Thyroid gland (tissue), 4 donors: ENCODE measurements at regions not wholly inside any gene's neighbourhood (a gene's known extent, or its start where the extent isn't known, plus 50 kb on each side); places are given as distances from the start of the nearest gene placed in this dataset.

ENCODE experiments used
- DNase-seq, 2 donors: peaks; one replicate each; pipeline ENCODE4 v3.0.0-alpha.2; 2019
- H3K27ac ChIP-seq, 3 donors: fragments of 200-600 bp; sonication (generic); 1 replicate in 2 of 3; 2 replicates in 1 of 3; pipeline ENCODE4 v1.5.1; 2016 to 2019; ENCODE audit warnings: mild to moderate bottlenecking in 1 of 3, moderate library complexity in 1 of 3
- H3K27me3 ChIP-seq: fragments of 200-600 bp; sonication (generic); one replicate; pipeline ENCODE4 v1.5.1; 2019
- H3K36me3 ChIP-seq, 2 donors: fragments of 200-600 bp; sonication (generic); one replicate each; pipeline ENCODE4 v1.5.1; 2016 to 2019
- H3K4me1 ChIP-seq, 2 donors: fragments of 200-600 bp; sonication (generic); one replicate each; pipeline ENCODE4 v1.5.1; 2017 to 2019
- H3K4me3 ChIP-seq, 3 donors: fragments of 200-600 bp; sonication (generic); replicated peaks in 1 of 3; 1 replicate in 2 of 3; 2 replicates in 1 of 3; pipeline ENCODE4 v1.5.1; 2016; ENCODE audit warnings: mild to moderate bottlenecking in 1 of 3
- H3K9me3 ChIP-seq: fragments of 200-600 bp; sonication (generic); one replicate; pipeline ENCODE4 v1.5.1; 2017
- POLR2A ChIP-seq, 2 donors: fragments of 450-650 bp; IDR thresholded peaks; one replicate each; pipeline ENCODE4 v1.6.1; 2017; ENCODE audit warnings: antibody characterized with exemption in 2 of 2, mild to moderate bottlenecking in 2 of 2, moderate library complexity in 1 of 2
- WGBS, 2 donors: methylation state at CpG; one replicate each; pipeline ENCODE4 v1.1.5; 2017; 5-methylcytosine and 5-hydroxymethylcytosine counted together
- intact Hi-C: fragments of 100-400 bp; cut with DNase I; formaldehyde crosslinking; loops from one replicate; pipeline ENCODE4 v1.15.1; 2023
- TF ChIP-seq, protein P1 (sequence below), 6 experiments: fragments of 200-600 bp in 3 of 6; fragments of 450-650 bp in 3 of 6; sonication (generic) in 3 of 6; IDR thresholded peaks; one replicate each; pipeline ENCODE4 v1.5.1; 2016 to 2019; ENCODE audit warnings: antibody characterized with exemption in 6 of 6, mild to moderate bottlenecking in 2 of 6, inconsistent platforms in 1 of 6, moderate library complexity in 1 of 6

DNA sequence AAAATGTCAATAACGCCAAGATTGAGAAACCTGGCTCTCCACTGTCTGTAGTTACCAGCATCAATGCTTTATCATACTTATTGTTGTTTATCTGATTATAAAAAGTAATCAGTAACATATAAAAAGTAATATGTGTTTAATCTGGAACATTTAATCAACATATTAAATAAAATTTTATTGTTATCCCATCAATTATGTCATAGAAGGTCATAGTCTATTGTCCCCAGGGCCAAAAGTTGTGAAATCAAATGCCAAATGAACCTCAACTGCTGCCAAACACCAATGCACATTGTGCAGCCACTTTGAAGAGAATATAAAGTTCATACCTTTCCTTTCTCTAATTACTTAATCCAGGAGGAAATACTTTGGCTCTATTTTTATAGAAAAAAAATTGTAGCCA is 106.6 kb downstream of the EOMES start:
- 98% methylated on average over 1 of the region's 1 CpG for WGBS, 2 donors
- no peak overlapping the region for H3K27ac ChIP-seq
- intact Hi-C loops = no loop called here

DNA sequence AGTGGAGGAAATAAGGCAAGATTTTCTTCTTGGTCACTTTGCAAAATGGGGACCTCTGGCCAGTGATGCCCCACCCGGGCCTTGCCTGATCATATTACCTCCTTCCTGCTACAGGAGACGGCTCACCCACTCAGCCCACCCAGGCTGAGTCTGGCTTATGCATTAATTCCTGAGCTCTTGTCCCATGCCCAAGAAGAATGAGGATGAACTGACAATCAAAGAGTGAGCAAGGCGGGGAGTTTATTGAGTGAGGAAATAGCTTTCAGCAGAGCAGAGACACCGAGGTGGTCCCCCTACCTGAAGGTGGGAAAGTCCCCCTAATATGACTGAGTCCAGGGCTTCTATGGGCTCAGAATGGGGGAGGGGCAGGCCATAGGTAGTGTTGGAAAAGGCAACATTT is 107.5 kb downstream of the EOMES start:
- WGBS, 2 donors = 85 to 95% methylated on average over 4 of the region's 4 CpGs
- DNase-seq = no peak
- Histone ChIP-seq H3K4me3 (no peak overlapping the region), H3K9me3 (no peaks in the 10 kb centered on the region), H3K4me1 (no peaks in the 10 kb centered on the region), H3K27ac (no peak overlapping the region), H3K27me3 (no peaks in the 10 kb centered on the region), H3K36me3 (no peaks in the 10 kb centered on the region)
- intact Hi-C loops = no loop called here
- TF ChIP-seq POLR2A (IDR thresholded peaks at IDR 0.05) = no peak
- TF ChIP-seq, protein P1, sequence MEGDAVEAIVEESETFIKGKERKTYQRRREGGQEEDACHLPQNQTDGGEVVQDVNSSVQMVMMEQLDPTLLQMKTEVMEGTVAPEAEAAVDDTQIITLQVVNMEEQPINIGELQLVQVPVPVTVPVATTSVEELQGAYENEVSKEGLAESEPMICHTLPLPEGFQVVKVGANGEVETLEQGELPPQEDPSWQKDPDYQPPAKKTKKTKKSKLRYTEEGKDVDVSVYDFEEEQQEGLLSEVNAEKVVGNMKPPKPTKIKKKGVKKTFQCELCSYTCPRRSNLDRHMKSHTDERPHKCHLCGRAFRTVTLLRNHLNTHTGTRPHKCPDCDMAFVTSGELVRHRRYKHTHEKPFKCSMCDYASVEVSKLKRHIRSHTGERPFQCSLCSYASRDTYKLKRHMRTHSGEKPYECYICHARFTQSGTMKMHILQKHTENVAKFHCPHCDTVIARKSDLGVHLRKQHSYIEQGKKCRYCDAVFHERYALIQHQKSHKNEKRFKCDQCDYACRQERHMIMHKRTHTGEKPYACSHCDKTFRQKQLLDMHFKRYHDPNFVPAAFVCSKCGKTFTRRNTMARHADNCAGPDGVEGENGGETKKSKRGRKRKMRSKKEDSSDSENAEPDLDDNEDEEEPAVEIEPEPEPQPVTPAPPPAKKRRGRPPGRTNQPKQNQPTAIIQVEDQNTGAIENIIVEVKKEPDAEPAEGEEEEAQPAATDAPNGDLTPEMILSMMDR (IDR thresholded peaks at IDR 0.05) = no peak

More for the DNA sequence above, 106.6 kb downstream of the EOMES start:
- no peak overlapping the region for H3K4me3 ChIP-seq
- no peak for DNase-seq
- no peaks in the 10 kb centered on the region for H3K27me3 ChIP-seq
- no peak for TF ChIP-seq POLR2A (IDR thresholded peaks at IDR 0.05)
- TF ChIP-seq, protein P1 (IDR thresholded peaks at IDR 0.05) = no peak
- no peaks in the 10 kb centered on the region for H3K4me1 ChIP-seq
- H3K9me3 ChIP-seq = no peaks in the 10 kb centered on the region
- no peaks in the 10 kb centered on the region for H3K36me3 ChIP-seq

DNA sequence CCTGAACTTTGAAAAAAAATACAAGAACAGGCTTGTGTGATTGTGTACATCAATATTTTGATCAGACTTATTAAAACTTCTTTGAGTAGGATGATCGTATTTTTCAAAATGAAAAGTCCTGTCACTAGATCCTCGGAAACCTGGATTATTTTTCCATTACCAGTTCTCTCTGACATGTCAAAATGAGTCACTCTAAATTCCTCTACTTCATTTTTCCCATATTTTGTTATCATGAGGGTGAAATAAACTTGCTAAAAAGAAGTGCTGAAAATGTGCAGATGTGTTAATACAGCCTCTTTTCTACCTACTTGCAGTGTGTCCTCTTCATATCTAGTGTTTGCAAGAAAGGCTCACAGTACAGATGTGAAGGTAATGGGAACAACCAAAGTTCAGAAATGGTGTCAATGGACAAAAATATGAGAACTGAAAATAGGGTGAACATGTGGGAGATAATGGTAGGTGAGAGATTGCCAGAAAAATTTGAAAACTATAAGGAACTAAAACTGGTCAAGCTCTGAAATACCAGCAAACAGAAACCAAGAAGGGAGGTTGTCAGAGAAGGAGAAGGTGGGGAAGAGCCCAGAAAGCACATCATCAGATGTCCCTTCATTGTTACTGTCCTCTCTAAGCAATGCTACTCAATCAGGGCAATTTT is 108.2 kb downstream of the EOMES start:
- DNase-seq = no peak
- TF ChIP-seq POLR2A (IDR thresholded peaks at IDR 0.05) = no peak
- TF ChIP-seq, protein P1 (IDR thresholded peaks at IDR 0.05) = no peak
- WGBS, 2 donors = 84 to 86% methylated on average over 2 of the region's 2 CpGs
- no peaks in the 10 kb centered on the region for H3K9me3 ChIP-seq
- H3K36me3 ChIP-seq = no peaks in the 10 kb centered on the region
- no peaks in the 10 kb centered on the region for H3K27me3 ChIP-seq
- intact Hi-C loops = no loop called here
- H3K4me1 ChIP-seq = no peaks in the 10 kb centered on the region
- no peak overlapping the region for H3K4me3 ChIP-seq
- no peak overlapping the region for H3K27ac ChIP-seq

DNA sequence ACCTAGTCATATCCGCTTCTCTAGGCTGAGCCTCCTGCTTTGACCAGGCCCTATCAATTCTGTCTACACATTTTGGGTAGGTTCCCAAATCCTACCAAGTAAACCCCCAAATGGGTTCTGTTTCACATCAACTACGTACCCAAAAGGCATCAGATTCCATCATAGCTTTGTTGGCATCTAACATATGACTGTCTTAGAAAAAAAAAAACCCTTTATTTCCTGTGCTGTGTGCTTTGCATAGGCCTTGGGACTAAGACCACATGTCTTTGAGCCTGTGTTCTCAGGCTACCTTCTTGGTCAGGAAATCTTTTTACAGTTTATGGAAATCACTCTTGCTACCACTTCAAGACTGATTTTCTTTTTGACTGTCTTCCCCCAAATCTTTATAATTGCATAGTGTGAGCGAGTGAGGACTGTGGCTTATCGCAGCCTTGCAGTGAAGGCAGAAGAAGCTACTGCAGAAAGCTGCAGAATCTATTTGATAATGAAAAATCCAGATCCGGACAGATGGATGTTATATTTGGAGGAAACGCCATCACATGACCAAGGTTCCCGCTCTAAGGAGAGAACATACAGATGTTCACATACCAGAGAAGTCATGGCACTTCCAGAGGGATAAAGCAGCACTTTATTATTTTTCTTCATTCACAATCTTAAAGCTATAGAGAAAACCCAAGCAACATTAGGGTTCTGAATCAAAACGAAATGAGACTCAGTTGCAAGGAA is 111.2 kb downstream of the EOMES start:
- H3K9me3 ChIP-seq = no peaks in the 10 kb centered on the region

More for the DNA sequence above, 111.2 kb downstream of the EOMES start:
- Histone ChIP-seq H3K36me3 (no peaks in the 10 kb centered on the region), H3K4me1 (no peaks in the 10 kb centered on the region), H3K4me3 (no peak overlapping the region), H3K27ac (no peak overlapping the region), H3K27me3 (no peaks in the 10 kb centered on the region)
- WGBS, 2 donors = 85 to 90% methylated on average over 8 of the region's 8 CpGs
- no peak for DNase-seq
- intact Hi-C loops = no loop called here
- TF ChIP-seq POLR2A (IDR thresholded peaks at IDR 0.05) = no peak
- TF ChIP-seq, protein P1 (IDR thresholded peaks at IDR 0.05) = no peak
